ENCODE measurements at regions not wholly inside any gene's neighbourhood (a gene's known extent, or its start where the extent isn't known, plus 50 kb on each side); places are given as distances from the start of the nearest gene placed in this dataset.

- no peak for TF ChIP-seq CTCF (IDR thresholded peaks at IDR 0.05; ENCODE audit: low read depth, low read length)
- no peak for DNase-seq (ENCODE audit: low read depth in 2 of 2)
- no peak overlapping the region for H3K4me3 ChIP-seq (replicated peaks in 1 of 2; ENCODE audit: low read depth in 2 of 2, low read length in 2 of 2)
Observed at GRCh38 chr13:56189439-56189838, 951.3 kb upstream of the PRR20A start.

GRCh38 chr13:56189978-56190377, 950.7 kb upstream of the PRR20A start:
- TF ChIP-seq CTCF (IDR thresholded peaks at IDR 0.05; ENCODE audit: low read depth, low read length), result no peak
- H3K4me3 ChIP-seq (replicated peaks in 1 of 2; ENCODE audit: low read depth in 2 of 2, low read length in 2 of 2), result no peak overlapping the region

GRCh38 chr13:56198350-56198749, 942.4 kb upstream of the PRR20A start:
- no peak overlapping the region for H3K4me3 ChIP-seq (replicated peaks in 1 of 2; ENCODE audit: low read depth in 2 of 2, low read length in 2 of 2)
- TF ChIP-seq CTCF (IDR thresholded peaks at IDR 0.05; ENCODE audit: low read depth, low read length), result no peak
- no peak for DNase-seq (ENCODE audit: low read depth in 2 of 2)

More at GRCh38 chr13:56189978-56190377, 950.7 kb upstream of the PRR20A start:
- no peak for DNase-seq (ENCODE audit: low read depth in 2 of 2)

GRCh38 chr13:56201834-56202233, 938.9 kb upstream of the PRR20A start:
- no peak overlapping the region for H3K4me3 ChIP-seq (replicated peaks in 1 of 2; ENCODE audit: low read depth in 2 of 2, low read length in 2 of 2)
- no peak for TF ChIP-seq CTCF (IDR thresholded peaks at IDR 0.05; ENCODE audit: low read depth, low read length)
- no peak for DNase-seq (ENCODE audit: low read depth in 2 of 2)

GRCh38 chr13:56216221-56216620, 924.5 kb upstream of the PRR20A start:
- DNase-seq (ENCODE audit: low read depth in 2 of 2), result no peak
- H3K4me3 ChIP-seq (replicated peaks in 1 of 2; ENCODE audit: low read depth in 2 of 2, low read length in 2 of 2), result no peak overlapping the region
- TF ChIP-seq CTCF (IDR thresholded peaks at IDR 0.05; ENCODE audit: low read depth, low read length), result no peak

- no peak overlapping the region for H3K4me3 ChIP-seq (replicated peaks in 1 of 2; ENCODE audit: low read depth in 2 of 2, low read length in 2 of 2)
- no peak for DNase-seq (ENCODE audit: low read depth in 2 of 2)
- TF ChIP-seq CTCF (IDR thresholded peaks at IDR 0.05; ENCODE audit: low read depth, low read length), result no peak
Observed at GRCh38 chr13:56247692-56248091, 893.0 kb upstream of the PRR20A start.

- no peak for DNase-seq (ENCODE audit: low read depth in 2 of 2)
- H3K4me3 ChIP-seq (replicated peaks in 1 of 2; ENCODE audit: low read depth in 2 of 2, low read length in 2 of 2), result no peak overlapping the region
- TF ChIP-seq CTCF (IDR thresholded peaks at IDR 0.05; ENCODE audit: low read depth, low read length), result no peak
Observed at GRCh38 chr13:56271686-56272085, 869.0 kb upstream of the PRR20A start.

Measured in cardiac fibroblast (primary cell).